ENCODE measurements at regions not wholly inside any gene's neighbourhood (a gene's known extent, or its start where the extent isn't known, plus 50 kb on each side); places are given as distances from the start of the nearest gene placed in this dataset.

DNA sequence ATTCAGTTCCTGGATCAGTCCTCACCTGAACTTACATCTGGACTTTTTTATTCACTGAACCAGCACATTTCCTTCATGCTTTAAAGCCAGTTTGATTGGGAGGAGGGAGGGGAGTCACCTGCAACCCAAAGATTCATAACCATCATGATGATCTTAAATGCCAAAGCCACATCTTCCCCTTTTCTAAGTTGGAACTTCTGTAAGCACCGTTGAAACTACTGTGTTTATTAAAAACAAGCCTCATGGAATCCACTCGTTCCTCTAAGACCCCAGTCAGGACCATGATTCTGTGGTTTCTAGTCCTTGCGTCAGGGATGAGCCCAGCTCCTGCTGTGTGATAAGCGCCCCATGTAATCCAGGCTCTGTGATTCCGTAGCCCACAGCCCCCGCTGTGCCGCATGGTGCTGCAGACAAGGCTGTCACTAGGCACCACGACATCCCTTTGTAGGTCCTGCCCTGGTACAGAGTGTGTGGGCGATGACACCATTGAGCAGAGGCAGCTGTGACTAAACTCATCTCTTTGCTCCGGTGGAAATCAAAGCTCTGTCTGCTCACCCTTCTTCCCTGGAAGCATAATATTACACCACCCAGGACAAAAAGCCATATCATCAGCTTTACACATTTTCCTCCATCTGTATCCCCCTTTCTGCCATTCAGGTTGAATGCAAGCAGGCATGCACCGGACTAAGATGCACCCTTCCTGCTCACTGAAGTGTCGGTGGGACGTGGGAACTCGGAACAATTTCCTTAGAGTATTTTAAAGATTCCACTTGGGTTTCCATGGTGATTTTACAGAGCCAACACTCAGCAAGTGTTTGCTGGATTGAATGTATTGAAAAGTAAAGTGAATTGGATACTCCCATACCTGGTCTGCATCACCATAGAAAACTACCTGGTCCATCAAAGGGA is 132.0 kb upstream of the FSTL4 start:
- intact Hi-C loops (cut with DNase I) = no loop called here
- no peak for DNase-seq
- Histone ChIP-seq H3K36me3 (no peaks in the 10 kb centered on the region), H3K4me1 (no peaks in the 10 kb centered on the region), H3K9me3 (no peaks in the 10 kb centered on the region), H3K4me3 (replicated peaks in 1 of 3) (no peak overlapping the region), H3K27ac (no peak overlapping the region), H3K27me3 (no peaks in the 10 kb centered on the region)
- no peak for TF ChIP-seq POLR2A (IDR thresholded peaks at IDR 0.05)
- TF ChIP-seq, protein P1, sequence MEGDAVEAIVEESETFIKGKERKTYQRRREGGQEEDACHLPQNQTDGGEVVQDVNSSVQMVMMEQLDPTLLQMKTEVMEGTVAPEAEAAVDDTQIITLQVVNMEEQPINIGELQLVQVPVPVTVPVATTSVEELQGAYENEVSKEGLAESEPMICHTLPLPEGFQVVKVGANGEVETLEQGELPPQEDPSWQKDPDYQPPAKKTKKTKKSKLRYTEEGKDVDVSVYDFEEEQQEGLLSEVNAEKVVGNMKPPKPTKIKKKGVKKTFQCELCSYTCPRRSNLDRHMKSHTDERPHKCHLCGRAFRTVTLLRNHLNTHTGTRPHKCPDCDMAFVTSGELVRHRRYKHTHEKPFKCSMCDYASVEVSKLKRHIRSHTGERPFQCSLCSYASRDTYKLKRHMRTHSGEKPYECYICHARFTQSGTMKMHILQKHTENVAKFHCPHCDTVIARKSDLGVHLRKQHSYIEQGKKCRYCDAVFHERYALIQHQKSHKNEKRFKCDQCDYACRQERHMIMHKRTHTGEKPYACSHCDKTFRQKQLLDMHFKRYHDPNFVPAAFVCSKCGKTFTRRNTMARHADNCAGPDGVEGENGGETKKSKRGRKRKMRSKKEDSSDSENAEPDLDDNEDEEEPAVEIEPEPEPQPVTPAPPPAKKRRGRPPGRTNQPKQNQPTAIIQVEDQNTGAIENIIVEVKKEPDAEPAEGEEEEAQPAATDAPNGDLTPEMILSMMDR (IDR thresholded peaks at IDR 0.05) = no peak
- WGBS, 2 donors = 60 to 61% methylated on average over 11 to 14 of the region's 14 CpGs

DNA sequence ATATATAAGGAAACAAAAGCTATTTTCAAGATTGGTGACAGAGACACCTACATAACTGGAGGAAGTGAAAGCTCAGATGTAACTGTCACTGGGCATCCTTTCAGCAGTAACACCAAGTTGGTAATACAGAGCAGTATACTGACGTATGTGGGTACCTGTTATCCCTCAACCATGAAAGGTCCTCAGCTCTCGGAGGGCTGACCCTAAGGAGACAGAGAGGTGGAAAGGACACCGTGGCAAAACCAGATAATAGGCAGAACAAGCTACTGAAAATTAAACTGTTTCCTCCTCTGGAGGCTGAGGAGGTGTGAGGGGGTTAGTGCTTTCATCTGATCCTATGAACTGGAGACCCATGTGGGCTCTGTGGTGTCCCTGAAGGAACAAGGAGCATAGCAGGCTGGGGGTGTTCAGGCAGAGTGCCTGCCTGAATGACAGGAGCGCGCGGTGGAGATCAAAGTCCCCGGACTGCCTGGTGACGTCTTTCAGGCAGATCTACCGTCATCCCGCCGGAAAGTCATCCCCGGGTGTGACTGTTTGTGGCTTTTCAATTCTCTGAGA is 130.2 kb upstream of the FSTL4 start:
- Histone ChIP-seq H3K4me1 (peaks cover 0 to 5% of the 10 kb centered on the region in 2 donors), H3K36me3 (no peaks in the 10 kb centered on the region), H3K27ac (no peak overlapping the region), H3K27me3 (no peaks in the 10 kb centered on the region), H3K9me3 (no peaks in the 10 kb centered on the region), H3K4me3 (replicated peaks in 1 of 3) (no peak overlapping the region)
- DNase-seq = no peak
- WGBS, 2 donors = 78 to 81% methylated on average over 12 of the region's 12 CpGs
- intact Hi-C loops (cut with DNase I) = no loop called here
- TF ChIP-seq, protein P1 (IDR thresholded peaks at IDR 0.05) = no peak
- no peak for TF ChIP-seq POLR2A (IDR thresholded peaks at IDR 0.05)

DNA sequence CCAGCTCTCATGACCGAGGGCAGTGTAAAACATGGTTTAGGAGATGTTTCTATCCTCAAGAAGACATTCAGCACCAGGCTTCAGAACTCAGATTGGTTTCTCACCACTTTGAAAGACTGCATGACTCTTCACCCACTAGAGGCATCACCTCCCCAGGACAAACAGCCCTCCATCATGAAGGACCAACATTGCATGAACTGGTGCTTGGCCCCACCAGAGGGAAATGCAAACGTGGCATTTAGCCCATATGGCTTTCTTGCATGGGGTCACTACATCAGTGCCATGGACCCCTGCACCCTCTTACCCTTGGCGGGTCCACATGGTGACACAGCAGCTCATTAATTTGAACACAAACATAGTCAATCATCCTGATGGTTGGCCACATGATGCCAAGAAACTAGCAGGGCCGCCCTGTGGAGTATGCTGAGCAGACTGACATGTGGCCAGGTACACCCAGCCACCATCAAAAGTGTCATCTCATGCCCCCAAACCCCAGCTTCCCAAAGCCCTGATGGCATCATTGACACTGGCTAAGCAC is 129.5 kb upstream of the FSTL4 start:
- H3K36me3 ChIP-seq = no peaks in the 10 kb centered on the region
- no peak overlapping the region for H3K27ac ChIP-seq
- intact Hi-C loops (cut with DNase I) = no loop called here
- WGBS, 2 donors = 79 to 82% methylated on average over 3 to 4 of the region's 4 CpGs
- peaks cover 0 to 5% of the 10 kb centered on the region in 2 donors for H3K4me1 ChIP-seq
- H3K9me3 ChIP-seq = no peaks in the 10 kb centered on the region
- no peak for DNase-seq
- no peaks in the 10 kb centered on the region for H3K27me3 ChIP-seq
- TF ChIP-seq, protein P1 (IDR thresholded peaks at IDR 0.05) = no peak
- no peak for TF ChIP-seq POLR2A (IDR thresholded peaks at IDR 0.05)
- H3K4me3 ChIP-seq (replicated peaks in 1 of 3) = no peak overlapping the region

DNA sequence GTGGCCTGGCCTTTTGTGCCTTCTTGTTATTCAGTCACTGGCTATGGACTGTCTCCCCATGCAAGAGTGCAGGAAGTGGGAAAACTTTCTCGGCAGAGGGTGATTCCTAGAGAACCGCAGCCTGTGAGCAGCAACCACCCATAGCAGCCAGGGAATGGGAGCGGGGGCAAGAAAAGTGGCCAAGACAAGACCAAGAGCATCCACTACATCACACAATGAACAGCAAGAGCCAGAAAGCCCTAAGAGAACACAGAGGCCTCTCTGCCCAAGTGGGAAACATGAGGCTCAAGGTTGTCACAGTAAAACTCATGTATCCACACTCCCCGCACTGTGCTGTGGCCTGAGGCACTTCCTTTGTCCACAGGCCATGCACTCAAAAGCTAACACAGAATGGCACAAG is 129.1 kb upstream of the FSTL4 start:
- TF ChIP-seq, protein P1 (IDR thresholded peaks at IDR 0.05) = no peak
- TF ChIP-seq POLR2A (IDR thresholded peaks at IDR 0.05) = no peak
- Histone ChIP-seq H3K27me3 (no peaks in the 10 kb centered on the region), H3K27ac (no peak overlapping the region), H3K36me3 (no peaks in the 10 kb centered on the region), H3K4me3 (replicated peaks in 1 of 3) (no peak overlapping the region), H3K4me1 (peaks cover 0 to 7% of the 10 kb centered on the region in 2 donors), H3K9me3 (no peaks in the 10 kb centered on the region)
- 92 to 96% methylated on average over 4 of the region's 4 CpGs for WGBS, 2 donors
- DNase-seq = no peak
- intact Hi-C loops (cut with DNase I) = no loop called here

Measured in thyroid gland (tissue), 4 donors.